Mesothelial cell of epicardium (in vitro differentiated cells): ENCODE measurements at regions not wholly inside any gene's neighbourhood (a gene's known extent, or its start where the extent isn't known, plus 50 kb on each side); places are given as distances from the start of the nearest gene placed in this dataset.

Experiments used
- DNase-seq, 2 experiments: peaks; one replicate each; pipeline ENCODE4 v3.0.0; 2021; ENCODE audit warnings: low spot score in 2 of 2; ENCODE audit not compliant: unreplicated experiment in 2 of 2
- H3K27ac Mint-ChIP-seq: 2 replicates; pipeline ENCODE4 v1.8.0; 2021; ENCODE audit warnings: mixed read lengths
- H3K27me3 Mint-ChIP-seq: 2 replicates; pipeline ENCODE4 v1.8.0; 2021; ENCODE audit warnings: low read depth, mixed read lengths
- H3K36me3 Mint-ChIP-seq: 2 replicates; pipeline ENCODE4 v1.8.0; 2021; ENCODE audit warnings: mixed read lengths
- H3K4me1 Mint-ChIP-seq: 2 replicates; pipeline ENCODE4 v1.8.0; 2021; ENCODE audit warnings: mixed read lengths
- H3K4me3 Mint-ChIP-seq: 2 replicates; pipeline ENCODE4 v1.8.0; 2021; ENCODE audit warnings: mild to moderate bottlenecking, moderate library complexity, mixed read lengths
- H3K9me3 Mint-ChIP-seq: 2 replicates; pipeline ENCODE4 v1.8.0; 2021; ENCODE audit warnings: mixed read lengths
- TF ChIP-seq, protein P1 (sequence below): fragments of 200-600 bp; sonication (generic); IDR thresholded peaks from one replicate; pipeline ENCODE4 v1.5.0; 2021; ENCODE audit warnings: antibody characterized with exemption; ENCODE audit not compliant: unreplicated experiment

DNA sequence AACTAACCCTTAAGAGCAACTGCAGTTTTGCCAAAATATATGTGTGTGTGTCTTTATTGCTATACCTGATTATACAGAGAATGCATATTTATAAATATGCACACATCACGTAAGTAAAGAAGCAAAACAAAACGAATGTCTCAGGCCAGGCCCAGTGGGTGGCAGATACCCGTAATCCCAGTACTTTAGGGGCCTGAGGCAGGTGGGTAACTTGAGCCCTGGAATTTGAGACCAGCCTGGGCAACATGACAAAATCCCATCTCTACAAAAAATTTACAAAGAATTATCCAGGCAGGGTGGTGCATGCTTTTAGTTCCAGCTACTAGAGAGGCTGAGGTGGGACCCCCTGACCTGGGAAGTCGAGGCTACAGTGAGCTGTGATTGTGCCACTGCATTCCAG lies 745.3 kb downstream of the SATB2 start:
- no peak for DNase-seq
- TF ChIP-seq, protein P1, sequence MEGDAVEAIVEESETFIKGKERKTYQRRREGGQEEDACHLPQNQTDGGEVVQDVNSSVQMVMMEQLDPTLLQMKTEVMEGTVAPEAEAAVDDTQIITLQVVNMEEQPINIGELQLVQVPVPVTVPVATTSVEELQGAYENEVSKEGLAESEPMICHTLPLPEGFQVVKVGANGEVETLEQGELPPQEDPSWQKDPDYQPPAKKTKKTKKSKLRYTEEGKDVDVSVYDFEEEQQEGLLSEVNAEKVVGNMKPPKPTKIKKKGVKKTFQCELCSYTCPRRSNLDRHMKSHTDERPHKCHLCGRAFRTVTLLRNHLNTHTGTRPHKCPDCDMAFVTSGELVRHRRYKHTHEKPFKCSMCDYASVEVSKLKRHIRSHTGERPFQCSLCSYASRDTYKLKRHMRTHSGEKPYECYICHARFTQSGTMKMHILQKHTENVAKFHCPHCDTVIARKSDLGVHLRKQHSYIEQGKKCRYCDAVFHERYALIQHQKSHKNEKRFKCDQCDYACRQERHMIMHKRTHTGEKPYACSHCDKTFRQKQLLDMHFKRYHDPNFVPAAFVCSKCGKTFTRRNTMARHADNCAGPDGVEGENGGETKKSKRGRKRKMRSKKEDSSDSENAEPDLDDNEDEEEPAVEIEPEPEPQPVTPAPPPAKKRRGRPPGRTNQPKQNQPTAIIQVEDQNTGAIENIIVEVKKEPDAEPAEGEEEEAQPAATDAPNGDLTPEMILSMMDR, result no peak
- Mint-ChIP-seq H3K9me3 (peaks cover 10% of the 10 kb centered on the region), H3K4me1 (no peaks in the 10 kb centered on the region), H3K27me3 (peaks cover 2% of the 10 kb centered on the region), H3K36me3 (no peaks in the 10 kb centered on the region), H3K4me3 (no peak overlapping the region), H3K27ac (no peak overlapping the region)

DNA sequence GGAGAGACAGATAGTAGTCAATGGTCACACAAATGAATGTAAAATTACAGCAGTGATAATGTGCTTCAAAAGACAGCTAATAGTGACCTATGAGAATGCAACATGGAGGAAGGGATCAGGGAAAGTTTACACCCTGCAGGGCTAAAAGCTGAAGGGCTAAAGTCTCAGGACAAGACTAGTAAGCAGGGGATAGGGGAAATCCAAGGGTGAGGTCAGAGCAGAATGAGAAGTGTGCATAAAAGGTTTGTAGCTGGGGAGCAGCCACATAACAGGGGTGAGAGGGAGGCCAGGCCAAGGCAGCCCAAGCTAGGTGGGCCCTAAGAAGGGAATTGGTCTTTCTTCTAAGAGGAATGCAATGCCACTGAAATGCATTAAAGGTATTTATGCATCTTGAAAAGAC lies 746.3 kb downstream of the SATB2 start:
- Mint-ChIP-seq H3K4me3 (no peak overlapping the region), H3K36me3 (no peaks in the 10 kb centered on the region), H3K27ac (no peak overlapping the region), H3K9me3 (peaks cover 10% of the 10 kb centered on the region), H3K27me3 (peaks cover 5% of the 10 kb centered on the region), H3K4me1 (no peaks in the 10 kb centered on the region)
- TF ChIP-seq, protein P1, result no peak
- DNase-seq, result no peak

DNA sequence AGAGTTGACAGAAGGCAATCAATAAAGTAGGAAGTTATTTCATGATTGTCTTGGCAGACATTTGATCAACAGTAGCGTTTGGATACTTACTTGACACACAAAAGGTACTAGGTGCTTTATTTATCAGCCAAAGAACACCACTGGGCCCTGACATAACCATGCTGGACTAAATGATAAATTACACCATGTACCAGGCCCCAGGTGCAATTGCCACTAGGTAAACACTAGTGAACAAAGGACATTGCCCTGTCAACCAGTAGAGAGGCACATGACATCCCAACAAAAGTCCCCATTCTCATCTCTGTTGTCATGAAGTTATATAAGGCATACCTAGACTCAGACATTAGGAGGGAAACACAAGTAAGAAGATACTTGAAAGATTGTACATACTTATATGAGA lies 747.2 kb downstream of the SATB2 start:
- no peaks in the 10 kb centered on the region for H3K4me1 Mint-ChIP-seq
- DNase-seq, result no peak

DNA sequence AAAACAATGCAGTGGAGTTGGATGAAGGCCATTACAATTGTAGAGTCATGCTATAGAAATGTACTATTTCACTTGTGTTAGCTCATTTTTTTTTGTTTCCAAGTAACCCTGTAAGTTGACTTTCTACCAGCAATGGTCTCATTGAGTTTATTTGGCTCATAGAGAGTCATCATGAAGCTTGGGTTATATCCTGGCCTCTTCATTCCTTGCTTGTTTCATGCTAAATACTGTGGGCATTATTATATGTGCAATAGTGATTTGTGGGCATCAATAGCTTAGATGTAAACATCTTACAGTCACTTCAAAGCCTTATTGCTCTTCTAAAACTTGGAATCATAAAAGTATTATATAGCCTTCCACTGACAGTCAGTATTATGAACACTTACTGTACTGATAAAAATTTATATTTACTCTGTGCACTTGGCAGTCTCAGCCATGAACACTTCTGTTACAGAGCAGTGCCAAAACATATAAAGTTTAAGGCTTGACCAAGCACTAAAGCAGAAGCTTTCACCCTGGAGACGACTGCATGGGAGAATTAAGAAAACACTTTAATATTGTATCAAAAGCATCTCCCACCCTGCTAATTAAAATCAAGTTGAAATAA lies 751.2 kb downstream of the SATB2 start:
- peaks cover 10% of the 10 kb centered on the region for H3K9me3 Mint-ChIP-seq
- DNase-seq, result no peak

More for the DNA sequence above, 747.2 kb downstream of the SATB2 start:
- H3K9me3 Mint-ChIP-seq, result peaks cover 10% of the 10 kb centered on the region
- TF ChIP-seq, protein P1, result no peak
- H3K27ac Mint-ChIP-seq, result no peak overlapping the region
- no peak overlapping the region for H3K4me3 Mint-ChIP-seq
- peaks cover 5% of the 10 kb centered on the region for H3K27me3 Mint-ChIP-seq
- H3K36me3 Mint-ChIP-seq, result no peaks in the 10 kb centered on the region

DNA sequence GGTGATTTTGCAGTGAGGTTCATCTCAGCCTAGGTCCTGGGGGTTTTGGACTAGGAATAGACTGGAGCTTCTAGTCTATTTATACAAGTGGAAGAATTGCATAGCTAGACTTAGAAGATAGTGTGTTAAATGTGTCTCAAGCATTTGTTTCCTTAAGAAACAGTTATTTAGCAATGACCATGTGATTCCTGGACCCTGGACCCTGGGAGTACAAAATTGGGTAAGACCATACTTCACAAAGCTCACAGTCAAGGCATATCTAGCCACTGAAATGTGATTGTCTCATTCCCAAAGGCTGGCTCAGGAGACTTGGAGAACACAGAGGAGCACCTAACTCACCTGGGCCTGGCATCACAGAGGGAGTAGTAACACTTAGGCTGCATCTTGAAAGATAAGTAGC lies 754.5 kb downstream of the SATB2 start:
- no peaks in the 10 kb centered on the region for H3K4me1 Mint-ChIP-seq
- no peak for DNase-seq
- peaks cover 5% of the 10 kb centered on the region for H3K27me3 Mint-ChIP-seq
- TF ChIP-seq, protein P1, result no peak
- no peaks in the 10 kb centered on the region for H3K9me3 Mint-ChIP-seq
- no peaks in the 10 kb centered on the region for H3K36me3 Mint-ChIP-seq
- H3K27ac Mint-ChIP-seq, result no peak overlapping the region
- H3K4me3 Mint-ChIP-seq, result no peak overlapping the region

More for the DNA sequence above, 751.2 kb downstream of the SATB2 start:
- no peaks in the 10 kb centered on the region for H3K36me3 Mint-ChIP-seq
- peaks cover 5% of the 10 kb centered on the region for H3K27me3 Mint-ChIP-seq
- no peak overlapping the region for H3K4me3 Mint-ChIP-seq
- H3K27ac Mint-ChIP-seq, result no peak overlapping the region
- TF ChIP-seq, protein P1, result no peak
- no peaks in the 10 kb centered on the region for H3K4me1 Mint-ChIP-seq

DNA sequence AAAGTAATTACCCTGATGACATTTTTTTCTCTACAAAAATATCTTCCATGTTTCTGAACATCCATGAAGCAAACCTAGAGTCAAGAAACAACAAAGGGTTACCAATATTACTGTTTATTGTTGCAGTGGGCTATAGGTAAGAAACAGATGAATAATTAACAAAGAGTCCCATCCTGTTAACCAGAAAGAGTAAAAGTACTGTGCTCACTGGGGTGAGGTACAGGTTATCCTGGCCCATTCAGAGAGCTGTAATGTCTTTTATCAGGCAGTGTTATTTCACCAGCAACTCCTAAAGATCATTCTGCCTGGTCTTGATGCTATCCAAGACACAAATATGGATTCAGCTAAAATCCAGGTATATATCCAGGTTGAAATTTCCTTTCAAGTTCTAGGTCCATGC lies 754.9 kb downstream of the SATB2 start:
- no peaks in the 10 kb centered on the region for H3K4me1 Mint-ChIP-seq
- peaks cover 4% of the 10 kb centered on the region for H3K27me3 Mint-ChIP-seq
- no peaks in the 10 kb centered on the region for H3K9me3 Mint-ChIP-seq
- DNase-seq, result no peak
- no peak overlapping the region for H3K27ac Mint-ChIP-seq
- TF ChIP-seq, protein P1, result no peak
- no peak overlapping the region for H3K4me3 Mint-ChIP-seq
- no peaks in the 10 kb centered on the region for H3K36me3 Mint-ChIP-seq
